OCI-LY7 (cell line): ENCODE measurements at regions not wholly inside any gene's neighbourhood (a gene's known extent, or its start where the extent isn't known, plus 50 kb on each side); places are given as distances from the start of the nearest gene placed in this dataset.

ENCODE experiments used
- EZH2phosphoT487 ChIP-seq: fragments of 200-600 bp; sonication (generic); IDR thresholded peaks from 2 replicates; pipeline ENCODE4 v1.6.1; 2018; ENCODE audit warnings: low read depth, borderline replicate concordance, mild to moderate bottlenecking, mixed run types, antibody characterized with exemption, low read length, moderate library complexity, mixed read lengths
- TF ChIP-seq, protein P1 (sequence below): fragments of 200-600 bp; sonication (generic); conservative IDR thresholded peaks from 2 replicates; pipeline ENCODE4 v1.5.1; 2014; ENCODE audit warnings: mild to moderate bottlenecking, antibody characterized with exemption, low read length, moderate library complexity, mixed read lengths

DNA sequence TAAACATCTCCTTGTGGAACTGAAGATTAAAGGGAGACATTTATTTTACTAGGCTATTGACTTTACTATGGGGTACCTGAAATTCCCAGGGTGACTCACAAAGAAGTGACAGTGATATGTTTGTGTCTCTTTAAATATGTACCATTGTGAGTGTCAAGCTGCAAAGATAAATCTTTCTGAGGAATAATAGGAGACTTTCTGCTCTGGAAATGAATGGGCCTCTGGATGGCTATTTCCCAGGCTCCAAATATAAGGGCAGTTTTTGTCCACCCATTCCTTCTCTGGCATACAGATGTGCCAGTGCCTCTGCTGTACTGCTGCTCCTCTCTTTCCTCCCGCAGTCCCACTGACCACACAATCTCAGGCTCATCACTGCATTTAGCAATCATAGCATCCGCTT is 586.4 kb upstream of the CNTNAP5 start:
- TF ChIP-seq, protein P1, sequence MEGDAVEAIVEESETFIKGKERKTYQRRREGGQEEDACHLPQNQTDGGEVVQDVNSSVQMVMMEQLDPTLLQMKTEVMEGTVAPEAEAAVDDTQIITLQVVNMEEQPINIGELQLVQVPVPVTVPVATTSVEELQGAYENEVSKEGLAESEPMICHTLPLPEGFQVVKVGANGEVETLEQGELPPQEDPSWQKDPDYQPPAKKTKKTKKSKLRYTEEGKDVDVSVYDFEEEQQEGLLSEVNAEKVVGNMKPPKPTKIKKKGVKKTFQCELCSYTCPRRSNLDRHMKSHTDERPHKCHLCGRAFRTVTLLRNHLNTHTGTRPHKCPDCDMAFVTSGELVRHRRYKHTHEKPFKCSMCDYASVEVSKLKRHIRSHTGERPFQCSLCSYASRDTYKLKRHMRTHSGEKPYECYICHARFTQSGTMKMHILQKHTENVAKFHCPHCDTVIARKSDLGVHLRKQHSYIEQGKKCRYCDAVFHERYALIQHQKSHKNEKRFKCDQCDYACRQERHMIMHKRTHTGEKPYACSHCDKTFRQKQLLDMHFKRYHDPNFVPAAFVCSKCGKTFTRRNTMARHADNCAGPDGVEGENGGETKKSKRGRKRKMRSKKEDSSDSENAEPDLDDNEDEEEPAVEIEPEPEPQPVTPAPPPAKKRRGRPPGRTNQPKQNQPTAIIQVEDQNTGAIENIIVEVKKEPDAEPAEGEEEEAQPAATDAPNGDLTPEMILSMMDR = no peak
- TF ChIP-seq EZH2phosphoT487 = no peak
